HG03097 (cell line): ENCODE measurements at regions not wholly inside any gene's neighbourhood (a gene's known extent, or its start where the extent isn't known, plus 50 kb on each side); places are given as distances from the start of the nearest gene placed in this dataset.
"Not testable (repeated sequence)": the region's sequence is repeated elsewhere in the genome, so short reads cannot be mapped to it uniquely, and the experiment has no call there.

Experiments
- ATAC-seq: cut with Tn5 transposase; IDR thresholded peaks from one replicate; pipeline ENCODE4 v1.9.1; 2021; ENCODE audit not compliant: unreplicated experiment, low FRiP score

- no peak for ATAC-seq
Observed at GRCh38 chr7:79513261-79513660, 59.8 kb upstream of the MAGI2 start.

- no peak for ATAC-seq
Observed at GRCh38 chr7:79512261-79512660, 58.8 kb upstream of the MAGI2 start.

GRCh38 chr7:79511056-79511455, 57.6 kb upstream of the MAGI2 start:
- not testable (repeated sequence) for ATAC-seq

GRCh38 chr7:79507131-79507530, 53.7 kb upstream of the MAGI2 start:
- ATAC-seq = no peak

GRCh38 chr7:79506481-79506880, 53.0 kb upstream of the MAGI2 start:
- no peak for ATAC-seq

- no peak for ATAC-seq
Observed at GRCh38 chr7:79504607-79505389, 51.3 kb upstream of the MAGI2 start.
